GM12892 (cell line): ENCODE measurements at regions not wholly inside any gene's neighbourhood (a gene's known extent, or its start where the extent isn't known, plus 50 kb on each side); places are given as distances from the start of the nearest gene placed in this dataset.

Experiments
- DNase-seq: peaks from one replicate; pipeline ENCODE4 v3.0.0; 2011; ENCODE audit not compliant: insufficient read length
- FAIRE-seq: peaks from 2 replicates; lab custom pipeline; 2011; peaks lifted over from hg19 to GRCh38; lab: Jason Lieb, UNC
- POLR2A ChIP-seq: IDR thresholded peaks from 2 replicates; pipeline ENCODE4 v1.6.1; 2011; ENCODE audit warnings: low read depth, low read length, control low read depth
- POLR2AphosphoS5 ChIP-seq: IDR thresholded peaks from 2 replicates; pipeline ENCODE4 v1.6.1; 2011; ENCODE audit warnings: low read depth, low read length, control low read depth
- TAF1 ChIP-seq: IDR thresholded peaks from 2 replicates; pipeline ENCODE4 v1.6.1; 2011; ENCODE audit warnings: low read depth, mild to moderate bottlenecking, control low read depth, low read length, borderline replicate concordance

- TF ChIP-seq TAF1 (no peak), POLR2AphosphoS5 (no peak), POLR2A (no peak)
- no peak for FAIRE-seq
- no peak for DNase-seq
Observed at GRCh38 chr6:163919652-163920051, 505.1 kb downstream of the QKI start.

- no peak for TF ChIP-seq POLR2AphosphoS5
- no peak for TF ChIP-seq TAF1
- TF ChIP-seq POLR2A = no peak
- DNase-seq (no peak), FAIRE-seq (no peak)
Observed at GRCh38 chr6:163916315-163917081, 502.0 kb downstream of the QKI start.

- TF ChIP-seq POLR2A (no peak), POLR2AphosphoS5 (no peak), TAF1 (no peak)
- FAIRE-seq (no peak), DNase-seq (no peak)
Observed at GRCh38 chr6:163915131-163915530, 500.6 kb downstream of the QKI start.

- DNase-seq (no peak), FAIRE-seq (no peak)
- no peak for TF ChIP-seq POLR2AphosphoS5
- no peak for TF ChIP-seq POLR2A
- TF ChIP-seq TAF1 = no peak
Observed at GRCh38 chr6:163913045-163913444, 498.5 kb downstream of the QKI start.

GRCh38 chr6:163906006-163906710 lies 491.6 kb downstream of the QKI start:
- DNase-seq (no peak), FAIRE-seq (no peak)
- no peak for TF ChIP-seq TAF1

- FAIRE-seq (no peak), DNase-seq (no peak)
- TF ChIP-seq POLR2A (no peak), POLR2AphosphoS5 (no peak), TAF1 (no peak)
Observed at GRCh38 chr6:163904186-163904585, 489.7 kb downstream of the QKI start.

GRCh38 chr6:163903541-163903940 lies 489.0 kb downstream of the QKI start:
- TF ChIP-seq TAF1 = no peak
- no peak for TF ChIP-seq POLR2AphosphoS5
- TF ChIP-seq POLR2A = no peak
- no peak for DNase-seq
- no peak for FAIRE-seq

GRCh38 chr6:163902993-163903392 lies 488.5 kb downstream of the QKI start:
- TF ChIP-seq POLR2A = no peak
- no peak for TF ChIP-seq TAF1
- TF ChIP-seq POLR2AphosphoS5 = no peak
- FAIRE-seq (no peak), DNase-seq (no peak)

- no peak for DNase-seq
- TF ChIP-seq TAF1 = no peak
- TF ChIP-seq POLR2A = no peak
- no peak for TF ChIP-seq POLR2AphosphoS5
- no peak for FAIRE-seq
Observed at GRCh38 chr6:163901681-163902080, 487.2 kb downstream of the QKI start.

GRCh38 chr6:163900570-163900969 lies 486.1 kb downstream of the QKI start:
- no peak for DNase-seq
- TF ChIP-seq POLR2AphosphoS5 = no peak
- no peak for TF ChIP-seq TAF1
- no peak for TF ChIP-seq POLR2A
- no peak for FAIRE-seq

- no peak for DNase-seq
- TF ChIP-seq POLR2AphosphoS5 (no peak), TAF1 (no peak), POLR2A (no peak)
- FAIRE-seq = no peak
Observed at GRCh38 chr6:163897669-163898068, 483.2 kb downstream of the QKI start.

- no peak for TF ChIP-seq POLR2AphosphoS5
- TF ChIP-seq POLR2A = no peak
- TF ChIP-seq TAF1 = no peak
- DNase-seq (no peak), FAIRE-seq (no peak)
Observed at GRCh38 chr6:163897030-163897429, 482.5 kb downstream of the QKI start.
